ENCODE measurements at regions not wholly inside any gene's neighbourhood (a gene's known extent, or its start where the extent isn't known, plus 50 kb on each side); places are given as distances from the start of the nearest gene placed in this dataset.

- no peak for ATAC-seq
- no peak for TF ChIP-seq OSR1 (CRISPR knock-in tag; IDR thresholded peaks at IDR 0.05)
- no peak for TF ChIP-seq CREB5 (CRISPR knock-in tag; IDR thresholded peaks at IDR 0.05; ENCODE audit: low read depth)
- TF ChIP-seq GLIS3 (CRISPR knock-in tag; IDR thresholded peaks at IDR 0.05): no peak
- no peak for TF ChIP-seq PATZ1 (CRISPR knock-in tag; IDR thresholded peaks at IDR 0.05; ENCODE audit: borderline replicate concordance)
- TF ChIP-seq ZNF8 (CRISPR knock-in tag; IDR thresholded peaks at IDR 0.05): no peak
- TF ChIP-seq CSDC2 (CRISPR knock-in tag; IDR thresholded peaks at IDR 0.05): no peak
- TF ChIP-seq CSRNP3 (CRISPR knock-in tag; IDR thresholded peaks at IDR 0.05): no peak
- TF ChIP-seq TOX (CRISPR knock-in tag; IDR thresholded peaks at IDR 0.05; ENCODE audit: borderline replicate concordance): no peak
- TF ChIP-seq ZNF565 (CRISPR knock-in tag; conservative IDR thresholded peaks at IDR 0.05; ENCODE audit: low read depth): no peak
- TF ChIP-seq ZFP30 (CRISPR knock-in tag; IDR thresholded peaks at IDR 0.05): no peak
- no peak for TF ChIP-seq ARNTL (CRISPR knock-in tag; IDR thresholded peaks at IDR 0.05; ENCODE audit: borderline replicate concordance, low read depth)
- no peak for TF ChIP-seq ZNF70 (CRISPR knock-in tag; IDR thresholded peaks at IDR 0.05)
- TF ChIP-seq PPARA (CRISPR knock-in tag; IDR thresholded peaks at IDR 0.05; ENCODE audit: borderline replicate concordance): no peak
- no peak for TF ChIP-seq RARB (CRISPR knock-in tag; IDR thresholded peaks at IDR 0.05)
- TF ChIP-seq TCF4 (CRISPR knock-in tag; IDR thresholded peaks at IDR 0.05; ENCODE audit: borderline replicate concordance): no peak
Measured at GRCh38 chr5:174947548-174947947, 223.2 kb downstream of the MSX2 start.

GRCh38 chr5:174945853-174946252, 221.5 kb downstream of the MSX2 start:
- ATAC-seq: no peak
- no peak for TF ChIP-seq ZNF70 (CRISPR knock-in tag; IDR thresholded peaks at IDR 0.05)
- no peak for TF ChIP-seq ZNF565 (CRISPR knock-in tag; conservative IDR thresholded peaks at IDR 0.05; ENCODE audit: low read depth)
- no peak for TF ChIP-seq BACH2 (CRISPR knock-in tag; IDR thresholded peaks at IDR 0.05; ENCODE audit: borderline replicate concordance)
- TF ChIP-seq CREB5 (CRISPR knock-in tag; IDR thresholded peaks at IDR 0.05; ENCODE audit: low read depth): no peak
- TF ChIP-seq ARNTL (CRISPR knock-in tag; IDR thresholded peaks at IDR 0.05; ENCODE audit: borderline replicate concordance, low read depth): no peak
- TF ChIP-seq OSR1 (CRISPR knock-in tag; IDR thresholded peaks at IDR 0.05): no peak
- TF ChIP-seq CSRNP3 (CRISPR knock-in tag; IDR thresholded peaks at IDR 0.05): no peak
- TF ChIP-seq PPARA (CRISPR knock-in tag; IDR thresholded peaks at IDR 0.05; ENCODE audit: borderline replicate concordance): no peak
- TF ChIP-seq ZFP3 (CRISPR knock-in tag; IDR thresholded peaks at IDR 0.05): no peak
- TF ChIP-seq ESRRG (CRISPR knock-in tag; IDR thresholded peaks at IDR 0.05): no peak
- TF ChIP-seq CSDC2 (CRISPR knock-in tag; IDR thresholded peaks at IDR 0.05): no peak
- TF ChIP-seq RARB (CRISPR knock-in tag; IDR thresholded peaks at IDR 0.05): no peak
- no peak for TF ChIP-seq POU6F1 (CRISPR knock-in tag; IDR thresholded peaks at IDR 0.05; ENCODE audit: borderline replicate concordance, low read depth)
- TF ChIP-seq ISL1 (CRISPR knock-in tag; IDR thresholded peaks at IDR 0.05): no peak
- no peak for TF ChIP-seq TCF4 (CRISPR knock-in tag; IDR thresholded peaks at IDR 0.05; ENCODE audit: borderline replicate concordance)
- TF ChIP-seq ZNF8 (CRISPR knock-in tag; IDR thresholded peaks at IDR 0.05): no peak
- TF ChIP-seq ZC3H10 (CRISPR knock-in tag; IDR thresholded peaks at IDR 0.05): no peak
- no peak for TF ChIP-seq SNAI2 (CRISPR knock-in tag; IDR thresholded peaks at IDR 0.05)
- TF ChIP-seq PATZ1 (CRISPR knock-in tag; IDR thresholded peaks at IDR 0.05; ENCODE audit: borderline replicate concordance): no peak
- TF ChIP-seq TOX (CRISPR knock-in tag; IDR thresholded peaks at IDR 0.05; ENCODE audit: borderline replicate concordance): no peak
